ENCODE measurements at regions not wholly inside any gene's neighbourhood (a gene's known extent, or its start where the extent isn't known, plus 50 kb on each side); places are given as distances from the start of the nearest gene placed in this dataset.

DNA sequence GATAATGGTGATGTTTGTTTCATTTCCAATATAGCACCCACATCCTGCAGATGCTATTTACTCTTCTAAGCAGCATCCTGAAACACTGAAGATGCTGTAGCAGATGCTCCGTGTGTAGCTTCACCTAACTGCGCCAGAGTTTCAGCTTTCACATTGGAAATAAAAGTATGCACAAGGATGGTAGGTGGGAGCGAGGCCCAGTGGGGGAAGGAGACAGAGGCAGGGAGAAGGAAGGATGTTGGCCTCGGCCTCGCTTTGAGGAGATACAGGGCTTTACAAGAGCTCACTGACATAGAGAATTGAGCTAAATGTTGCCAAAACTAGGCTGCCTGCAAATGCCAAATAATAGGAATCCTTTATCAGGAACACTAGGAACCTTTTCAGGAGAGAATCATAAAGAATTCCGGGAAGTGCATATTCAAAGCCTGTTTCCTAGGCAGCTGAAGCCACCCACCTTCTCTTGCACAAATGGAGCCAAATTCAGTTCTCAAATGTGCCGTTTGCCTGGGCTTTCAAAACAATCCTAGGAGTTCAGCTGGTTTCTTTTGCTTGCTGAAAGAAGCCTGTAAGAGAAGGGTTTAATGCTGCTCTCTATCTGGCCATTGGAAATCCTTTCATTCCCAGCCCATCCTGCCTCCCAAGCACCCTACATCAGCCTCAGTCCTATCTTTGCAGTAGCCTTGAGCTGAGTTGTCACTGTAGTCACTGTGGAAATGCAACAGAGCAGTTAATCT lies 135.4 kb upstream of the ATP1B1 start:
- DNase-seq, result no peak

DNA sequence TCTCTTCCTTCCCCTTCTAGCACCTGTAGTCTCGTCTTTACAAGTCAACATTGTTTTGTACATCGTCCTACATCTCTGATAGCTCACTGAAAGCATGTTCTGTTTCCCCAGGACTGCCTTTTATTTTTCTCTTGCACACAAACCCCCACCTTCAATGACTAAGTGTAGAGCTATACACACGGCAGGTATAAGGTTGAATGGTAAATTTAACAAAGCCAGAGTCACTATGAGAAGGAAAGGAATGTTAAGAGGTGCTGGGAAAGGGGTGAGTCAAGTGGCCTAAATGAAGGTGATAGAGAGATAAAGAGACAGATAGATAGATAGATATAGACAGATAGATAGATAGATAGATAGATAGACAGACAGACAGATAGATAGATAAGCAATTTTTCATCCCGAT lies 134.3 kb upstream of the ATP1B1 start:
- DNase-seq, result no peak

DNA sequence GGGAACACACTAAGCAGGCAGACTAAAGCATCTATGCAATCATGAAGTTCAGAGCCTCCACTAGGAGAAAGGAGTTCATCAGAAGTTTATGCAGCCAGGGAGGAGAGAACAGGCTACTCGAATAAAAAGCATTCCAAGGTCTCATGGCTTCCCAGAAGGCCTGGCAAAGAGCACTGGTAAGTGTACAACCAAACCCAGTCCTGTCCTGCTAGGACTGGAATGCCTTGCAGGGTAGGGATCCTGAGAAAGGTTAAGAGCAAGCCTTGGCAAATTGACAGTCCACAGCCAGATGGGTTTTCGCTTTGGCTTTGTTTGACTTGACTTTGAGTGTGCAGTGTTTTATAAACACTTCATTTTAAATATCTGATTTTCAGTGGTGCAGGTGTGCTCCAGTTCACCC lies 133.6 kb upstream of the ATP1B1 start:
- DNase-seq, result no peak

DNA sequence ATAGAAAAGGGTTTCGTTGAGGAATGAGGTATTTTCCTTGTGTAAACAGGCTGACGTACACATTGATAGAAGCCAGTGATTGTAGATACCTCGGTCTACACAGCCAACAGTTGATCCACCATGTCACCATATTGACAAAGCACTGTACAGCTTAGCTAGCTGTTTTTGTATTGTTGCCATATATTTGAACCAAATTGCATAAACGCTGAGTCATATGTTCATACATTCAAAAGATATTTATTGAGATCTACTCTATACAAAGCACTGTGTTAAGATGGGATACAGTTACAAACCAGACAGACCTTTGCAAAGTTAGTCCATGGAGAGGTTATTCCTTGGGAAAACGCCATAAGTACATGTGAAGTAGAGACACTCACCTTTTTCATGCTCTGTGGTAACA lies 132.4 kb upstream of the ATP1B1 start:
- DNase-seq, result no peak

DNA sequence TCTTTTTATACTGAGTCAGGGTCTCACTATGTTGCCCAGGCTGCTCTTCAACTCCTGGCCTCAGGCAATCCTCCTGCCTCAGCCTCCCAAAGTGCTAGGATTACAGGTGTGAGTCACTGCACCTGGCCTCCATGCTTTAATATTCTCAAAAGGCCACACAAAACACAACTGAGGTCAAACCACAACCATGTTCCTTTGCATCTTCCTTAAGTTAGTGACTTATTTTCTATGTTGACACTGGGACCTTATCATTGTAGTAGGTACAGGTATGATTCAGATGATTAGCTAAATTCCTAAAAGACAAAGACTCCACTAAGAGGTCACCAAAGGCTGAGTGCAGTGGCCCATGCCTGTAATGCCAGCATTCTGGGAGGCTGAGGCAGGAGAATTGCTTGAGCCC lies 131.9 kb upstream of the ATP1B1 start:
- no peak for DNase-seq

DNA sequence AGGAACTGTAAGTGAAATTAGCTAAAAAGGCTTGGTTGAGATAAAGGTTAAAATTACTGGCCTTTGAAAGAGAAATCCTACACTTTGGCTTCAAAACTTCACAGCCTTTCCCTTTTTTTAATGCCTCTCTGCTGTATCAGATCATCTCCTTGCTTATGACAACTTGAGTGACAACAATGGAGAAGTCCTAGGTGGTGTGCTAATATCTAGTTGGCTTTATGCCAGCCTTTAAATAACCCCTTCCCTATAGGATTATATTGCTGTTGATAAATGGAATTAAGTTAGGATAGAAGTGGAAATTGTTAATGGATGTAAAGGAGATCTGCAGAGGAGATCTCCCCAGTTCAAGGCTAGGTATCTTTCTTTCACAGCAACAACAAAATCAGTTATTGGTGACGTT lies 130.2 kb upstream of the ATP1B1 start:
- no peak for DNase-seq

DNA sequence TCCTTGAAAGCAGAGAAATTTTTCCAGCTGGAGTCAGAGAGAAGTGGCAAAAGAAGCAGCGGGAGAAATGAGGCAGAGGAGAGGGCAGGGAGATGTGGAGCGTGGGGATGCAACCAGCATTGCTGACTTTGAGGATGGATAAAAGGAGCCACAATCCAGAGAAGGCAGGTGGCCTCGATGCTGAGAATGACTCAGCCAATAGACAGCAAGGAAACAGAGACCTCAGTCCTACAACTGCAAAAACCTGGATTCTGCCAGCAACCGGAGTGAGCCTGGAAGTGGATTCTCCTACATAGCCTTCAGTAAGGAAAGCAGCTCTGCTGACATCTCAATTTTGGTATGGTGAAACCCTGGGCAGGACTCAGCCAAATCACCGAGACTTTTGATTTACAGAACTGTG lies 128.9 kb upstream of the ATP1B1 start:
- DNase-seq, result no peak

DNA sequence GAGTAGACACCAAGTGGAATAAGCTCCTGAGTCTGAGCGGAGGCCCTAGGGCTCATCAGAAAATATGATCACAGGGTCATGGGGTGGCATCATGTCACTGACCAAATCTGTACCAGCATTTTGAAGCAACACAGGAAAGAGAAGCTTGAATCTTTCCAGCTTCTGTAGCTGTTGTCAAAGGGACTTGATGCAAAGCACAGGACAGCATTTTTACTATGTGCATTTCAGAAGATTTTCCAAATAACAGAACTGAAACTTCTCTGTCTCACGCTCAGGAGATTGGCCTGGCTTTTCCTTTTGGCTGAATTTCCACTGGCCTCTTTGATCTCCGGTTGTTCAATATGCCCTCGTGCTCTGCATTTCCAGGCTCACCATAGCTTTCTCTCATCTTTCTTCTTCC lies 127.2 kb upstream of the ATP1B1 start:
- DNase-seq, result no peak

DNA sequence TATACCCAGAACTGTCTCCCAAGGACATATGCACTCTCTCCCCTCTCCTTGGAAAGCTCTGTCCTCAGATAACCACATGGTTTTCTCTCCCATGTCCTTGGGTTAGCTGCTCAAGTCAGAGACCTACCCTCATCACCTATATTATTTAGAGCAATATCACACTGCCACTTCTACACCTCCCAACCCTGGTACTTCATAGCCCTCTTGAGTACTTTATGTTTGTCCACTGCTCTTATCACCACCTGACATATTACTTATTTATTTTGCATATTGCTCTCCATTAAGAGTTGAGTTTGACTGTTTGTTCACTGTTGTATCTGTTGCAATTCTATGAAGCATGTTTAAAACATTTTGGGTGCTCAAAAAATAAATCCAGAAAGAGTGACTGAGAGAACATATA lies 126.3 kb upstream of the ATP1B1 start:
- DNase-seq, result no peak

DNA sequence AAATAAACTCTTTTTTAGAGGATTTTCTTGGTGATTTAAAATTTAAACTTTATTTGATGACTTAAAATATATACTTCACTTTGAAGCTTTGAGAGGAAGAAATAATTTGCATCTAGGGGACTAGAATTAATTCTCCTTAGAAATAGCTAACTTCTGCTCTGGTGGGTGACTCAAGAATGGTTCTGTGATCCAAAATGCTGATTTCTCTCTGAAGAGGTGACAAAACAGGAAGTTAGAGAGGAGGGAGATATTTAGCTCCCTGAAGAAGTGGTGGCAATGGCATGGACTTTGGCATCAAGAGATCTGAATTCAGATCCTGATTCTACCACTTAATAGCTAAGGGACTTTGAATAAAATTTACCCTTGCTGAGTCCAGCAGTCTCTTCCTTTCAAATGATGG lies 125.8 kb upstream of the ATP1B1 start:
- no peak for DNase-seq

DNA sequence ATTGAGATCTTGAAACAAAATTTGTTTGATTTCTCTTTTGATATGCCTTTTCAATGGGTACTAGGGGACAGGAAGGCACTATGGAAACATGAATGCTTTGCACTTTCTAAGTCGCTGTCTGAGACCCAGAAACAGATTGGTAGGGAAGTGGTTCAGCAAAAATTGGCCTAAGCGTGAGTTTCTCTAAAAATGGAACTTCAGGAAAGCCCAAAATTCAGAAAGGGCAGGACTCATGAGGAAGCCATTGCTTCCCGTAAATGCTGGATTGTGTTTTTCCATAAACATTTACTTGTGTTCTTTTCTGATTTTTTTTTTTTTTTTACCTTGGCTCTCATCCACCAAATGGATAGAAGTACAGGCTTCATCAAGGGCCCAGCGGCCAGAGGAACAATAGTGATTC lies 123.7 kb upstream of the ATP1B1 start:
- no peak for DNase-seq

DNA sequence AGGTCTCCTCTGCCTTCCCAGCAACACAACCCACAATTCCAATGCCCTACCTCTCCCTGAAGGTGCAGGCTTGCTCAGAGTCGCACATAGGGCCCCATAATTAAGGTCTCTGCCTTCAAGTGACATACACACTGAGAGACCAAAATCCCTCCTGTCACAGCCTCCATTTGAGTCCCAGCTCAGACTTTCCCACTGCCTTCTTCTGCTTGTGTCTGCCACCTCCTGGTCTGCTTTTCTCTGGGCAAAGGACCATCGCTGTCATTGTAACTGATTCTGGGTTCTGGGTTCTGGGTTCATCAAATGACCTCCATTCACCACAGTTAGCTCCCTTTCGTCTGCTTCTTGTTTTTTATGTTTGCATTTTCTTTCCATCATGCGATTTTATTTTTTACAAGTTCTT lies 119.2 kb upstream of the ATP1B1 start:
- DNase-seq, result no peak

DNA sequence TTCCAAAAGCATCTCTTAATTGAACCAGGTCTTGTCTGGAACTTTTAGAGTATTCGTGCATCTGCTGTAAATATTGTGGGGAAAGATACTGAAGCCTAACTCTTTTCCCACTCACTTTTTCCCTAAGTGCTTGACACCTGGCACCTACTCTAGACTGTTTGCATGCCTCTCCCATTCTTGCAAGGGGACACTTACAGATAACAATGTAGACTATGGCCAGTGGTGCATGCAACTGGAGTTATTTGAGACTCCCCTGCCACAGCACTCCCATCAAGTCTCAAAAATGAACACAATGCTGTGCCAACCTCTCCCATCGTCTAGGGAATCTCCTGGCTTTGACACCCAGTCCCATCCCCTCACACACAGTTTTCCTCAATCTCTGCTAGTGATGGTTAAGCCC lies 118.6 kb upstream of the ATP1B1 start:
- no peak for DNase-seq

DNA sequence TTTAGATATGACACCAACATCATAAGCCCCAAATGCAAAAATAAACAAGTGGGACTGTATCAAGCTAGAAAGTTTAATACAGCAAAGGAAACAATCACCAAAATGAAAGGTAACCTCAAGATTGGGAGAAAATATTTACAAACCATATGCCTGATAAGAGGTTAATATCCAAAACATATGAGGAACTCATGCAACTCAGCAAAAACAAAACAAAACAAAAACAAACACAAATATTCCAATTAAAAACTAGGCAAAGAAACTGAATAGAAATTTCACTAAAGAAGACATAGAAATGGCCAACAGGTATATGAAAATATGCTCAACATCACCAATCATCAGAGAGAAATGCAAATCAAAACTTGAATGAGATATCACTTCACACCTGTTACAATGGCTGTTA lies 116.5 kb upstream of the ATP1B1 start:
- no peak for DNase-seq

DNA sequence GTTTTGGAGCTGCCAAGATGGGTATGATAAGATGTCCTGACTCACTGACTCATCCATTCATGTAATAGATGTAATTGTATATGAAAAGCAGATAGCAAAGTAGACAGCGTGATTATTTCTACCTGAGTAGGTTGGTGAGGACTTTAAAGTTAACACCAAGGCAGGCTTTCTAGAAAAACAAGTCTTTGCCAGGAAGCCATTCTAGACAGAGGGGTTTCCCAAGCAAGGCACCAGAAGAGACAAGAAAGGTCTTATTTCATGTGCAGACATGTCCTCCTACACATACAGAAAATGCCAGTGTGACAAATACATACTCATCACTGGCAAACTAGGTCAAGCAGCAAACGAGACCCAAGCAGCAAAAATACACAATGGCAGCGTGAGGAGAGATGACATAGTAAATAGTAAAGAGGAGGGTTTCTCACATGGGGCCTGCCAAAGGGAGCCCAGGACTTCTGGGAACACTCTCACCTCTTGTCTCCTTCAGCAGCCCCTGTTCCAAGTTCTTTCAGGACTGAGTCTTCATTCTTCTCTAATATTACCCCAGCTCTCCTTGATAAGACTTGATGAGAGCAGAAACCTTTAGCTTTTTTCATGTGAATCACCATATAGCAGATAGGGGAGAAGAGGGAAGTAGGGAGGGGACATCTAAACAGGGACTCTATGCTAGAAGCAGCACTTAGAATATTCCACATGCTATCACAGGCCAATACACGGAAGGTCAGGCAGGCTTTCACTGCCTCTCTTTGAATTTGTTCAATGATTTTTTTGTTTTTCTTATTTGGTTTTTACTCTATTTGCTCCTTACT lies 114.6 kb upstream of the ATP1B1 start:
- DNase-seq, result no peak

DNA sequence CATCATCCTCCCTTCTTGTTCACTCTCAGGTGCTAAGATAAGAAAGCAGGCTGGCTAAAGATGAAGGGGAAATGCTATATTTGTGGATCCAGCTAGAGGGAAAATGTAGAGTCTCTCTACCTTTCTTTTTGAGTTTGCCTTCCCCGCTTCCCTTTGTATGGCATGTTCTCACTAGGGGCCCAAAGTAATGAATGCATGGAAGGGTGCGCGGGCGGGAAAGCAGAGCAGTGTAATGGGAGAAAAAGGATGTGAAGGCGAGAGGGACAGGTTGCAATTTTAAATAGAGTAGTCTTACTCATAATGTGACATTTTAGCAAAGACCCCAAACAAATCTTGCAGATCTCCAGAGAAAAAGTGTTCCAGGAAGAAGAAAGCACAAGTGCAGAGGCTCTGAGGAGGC lies 105.1 kb upstream of the ATP1B1 start:
- no peak for DNase-seq

DNA sequence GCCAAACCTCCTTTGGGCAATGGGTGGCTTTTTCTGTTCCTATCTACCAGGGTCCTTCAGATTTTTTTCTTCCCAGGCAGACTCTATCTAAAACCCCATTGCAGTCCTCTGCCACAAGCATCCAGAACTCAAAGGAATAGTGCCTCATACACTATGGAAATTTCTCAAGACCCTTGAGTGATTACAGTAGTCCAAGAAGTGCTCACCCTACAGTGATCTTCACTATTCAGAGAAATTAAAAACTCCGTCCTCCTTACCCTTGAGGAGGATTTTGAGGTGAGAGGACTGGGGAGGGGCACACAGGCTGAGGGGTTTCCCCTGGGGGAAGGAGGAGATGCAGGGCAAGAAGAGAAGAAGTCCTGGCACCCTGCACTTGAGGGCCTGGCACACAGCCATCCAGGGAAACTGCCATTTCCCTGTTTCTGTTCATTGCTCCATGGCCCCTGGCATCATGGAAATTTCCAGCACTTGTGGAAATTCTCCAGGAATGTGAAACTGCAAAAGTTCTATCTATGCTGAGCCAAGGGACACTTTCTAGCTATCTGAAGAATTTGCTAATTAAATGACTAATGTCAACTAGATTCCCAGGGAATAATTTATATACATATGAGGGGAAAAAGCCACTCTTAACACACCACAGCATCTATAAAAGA lies 102.5 kb upstream of the ATP1B1 start:
- DNase-seq, result no peak

DNA sequence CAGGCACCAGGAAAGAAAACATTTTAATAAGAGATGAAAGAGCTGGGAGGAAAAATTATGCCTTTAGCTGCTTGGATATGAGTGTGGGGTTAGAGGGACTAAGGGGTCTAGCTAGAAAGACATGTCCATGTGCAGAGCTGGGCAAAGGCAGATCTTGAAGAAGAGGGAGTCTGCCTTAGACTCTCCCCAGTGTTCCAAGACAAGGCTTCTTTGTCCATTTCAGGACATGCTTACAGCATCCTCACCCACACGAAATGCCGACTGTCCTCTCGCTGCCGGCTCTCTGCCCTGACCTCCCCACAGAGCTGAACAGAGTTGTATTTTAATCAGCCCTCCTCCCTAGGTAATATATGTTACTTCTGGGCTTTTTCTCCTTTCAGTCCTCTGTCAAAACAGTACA lies 100.7 kb upstream of the ATP1B1 start:
- no peak for DNase-seq

DNA sequence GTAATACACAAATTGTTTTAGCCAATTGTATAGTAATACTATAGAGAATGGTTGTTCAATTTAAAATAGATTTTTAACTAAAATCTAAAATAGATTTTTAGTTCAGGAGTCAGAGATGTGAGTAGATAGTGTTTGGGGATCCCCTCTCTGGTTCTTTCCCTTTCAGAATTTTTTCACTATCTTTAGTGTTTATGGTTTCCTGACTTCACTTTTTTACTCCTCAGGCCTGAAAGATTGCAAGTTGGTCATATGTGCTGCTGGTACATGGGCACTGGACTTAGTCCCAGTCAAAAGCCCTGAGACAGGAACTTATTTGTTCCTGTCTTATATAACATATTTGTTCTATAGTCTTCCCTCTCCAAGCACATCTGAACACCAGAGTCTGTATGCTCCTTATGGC lies 96.8 kb upstream of the ATP1B1 start:
- DNase-seq, result no peak

DNA sequence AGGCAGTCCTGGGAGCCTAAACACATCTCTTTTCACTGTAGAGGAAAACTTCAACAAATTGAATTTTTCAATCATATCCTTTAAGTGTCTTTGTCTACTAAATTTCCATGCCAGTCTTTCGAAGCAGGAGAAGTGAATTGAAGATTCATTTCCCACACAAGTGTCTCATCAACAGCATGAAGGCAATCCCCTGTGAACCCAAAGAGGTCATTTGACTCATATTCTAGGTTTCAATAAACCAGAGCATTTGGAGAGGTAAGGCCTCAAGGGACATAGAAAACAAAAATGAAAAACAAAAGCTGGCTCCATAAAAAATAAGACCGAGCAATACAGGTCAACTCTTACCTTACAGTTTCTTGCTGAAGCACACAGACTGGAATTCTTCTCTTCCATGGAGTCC lies 94.1 kb upstream of the ATP1B1 start:
- DNase-seq, result no peak

DNA sequence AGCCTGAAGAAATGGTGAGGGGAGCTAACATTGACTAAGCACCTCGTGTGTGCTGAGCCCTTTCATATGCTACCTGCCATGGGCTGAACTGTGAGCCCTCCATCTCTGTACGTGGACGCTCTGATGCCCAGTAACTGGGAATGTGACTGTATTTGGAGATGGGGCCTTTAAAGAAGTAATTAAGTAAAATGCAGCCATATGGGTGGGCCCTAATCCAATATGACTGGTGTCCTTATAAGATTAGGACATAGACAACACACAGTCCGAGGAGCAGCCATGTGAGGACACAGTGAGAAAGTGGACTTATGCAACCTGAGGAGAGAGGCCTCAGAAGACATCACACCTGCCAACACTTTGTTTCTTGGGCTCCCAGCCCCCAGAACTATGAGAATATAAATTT lies 92.7 kb upstream of the ATP1B1 start:
- no peak for DNase-seq

DNA sequence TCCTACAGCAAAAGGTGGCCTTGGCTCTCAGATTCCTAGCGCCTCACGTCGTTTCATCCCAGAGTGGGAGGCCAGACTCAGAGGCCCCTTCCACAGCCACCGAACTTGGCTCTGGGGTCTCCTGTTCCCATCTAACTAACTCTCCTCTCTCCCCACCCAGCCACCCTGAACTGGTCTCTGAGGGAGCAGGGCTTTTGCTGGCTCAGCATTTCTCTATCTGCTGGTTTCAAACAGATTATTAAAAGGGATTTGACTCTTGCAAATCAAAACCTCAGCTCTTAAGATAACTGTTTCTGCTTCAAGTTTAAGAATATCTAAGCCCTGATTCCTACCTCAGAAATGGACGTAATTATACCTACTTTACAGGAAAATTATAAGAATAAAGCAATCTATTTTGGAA lies 91.0 kb upstream of the ATP1B1 start:
- DNase-seq, result no peak

DNA sequence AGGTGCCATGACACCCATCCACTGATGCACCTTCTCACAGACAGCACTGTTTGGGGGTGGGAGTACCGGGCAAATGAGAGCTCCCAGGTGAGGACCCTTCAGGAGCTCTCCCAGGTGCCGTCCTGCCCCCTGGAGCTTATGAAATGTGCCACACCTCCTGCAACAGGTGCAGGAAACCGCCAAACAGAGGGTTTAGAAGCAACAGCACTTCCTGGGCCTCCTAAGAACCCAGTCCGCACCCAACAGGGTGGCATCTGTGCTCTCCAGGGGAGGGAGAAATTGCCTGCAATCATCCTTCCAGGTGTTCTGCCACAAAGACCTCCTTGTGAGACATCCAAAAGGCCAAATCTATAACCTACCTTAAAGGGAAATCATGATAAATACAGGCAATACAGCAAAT lies 87.7 kb upstream of the ATP1B1 start:
- DNase-seq, result no peak

DNA sequence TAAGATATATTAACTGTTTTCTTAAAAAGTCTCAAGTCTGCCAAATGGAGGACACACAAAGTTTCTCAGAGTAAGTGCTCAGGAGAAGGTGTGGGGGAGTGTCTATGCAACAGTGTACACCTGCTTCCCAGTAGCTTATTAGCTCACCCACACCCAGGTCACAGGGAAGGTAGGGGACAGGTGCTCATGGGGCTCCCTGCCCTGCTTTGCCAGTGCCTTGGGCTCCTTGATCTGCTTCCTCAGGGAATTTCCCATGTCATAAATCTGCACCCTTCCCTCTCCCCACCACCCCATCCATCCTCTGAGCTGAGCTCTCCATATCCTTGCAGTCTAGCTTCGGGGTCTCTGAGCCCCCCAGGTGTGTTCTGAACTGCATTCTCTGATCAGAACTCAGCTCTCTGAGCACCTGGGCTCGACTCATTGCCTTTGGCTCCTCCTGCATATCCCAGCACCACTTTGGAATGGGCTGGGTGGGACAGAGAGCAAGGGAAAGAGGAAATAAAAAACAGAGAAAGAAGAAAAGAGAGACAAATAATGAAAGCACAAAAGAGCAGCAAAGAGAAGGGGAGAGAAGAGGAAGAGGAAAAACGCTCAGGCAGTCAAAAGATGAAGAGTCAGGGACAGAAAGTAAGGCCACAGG lies 87.0 kb upstream of the ATP1B1 start:
- DNase-seq, result no peak
